DMS53 (cell line): ENCODE measurements at regions not wholly inside any gene's neighbourhood (a gene's known extent, or its start where the extent isn't known, plus 50 kb on each side); places are given as distances from the start of the nearest gene placed in this dataset.

Experiments used
- DNase-seq: peaks from one replicate; lab custom pipeline; 2025; lab: John Stamatoyannopoulos, UW

DNA sequence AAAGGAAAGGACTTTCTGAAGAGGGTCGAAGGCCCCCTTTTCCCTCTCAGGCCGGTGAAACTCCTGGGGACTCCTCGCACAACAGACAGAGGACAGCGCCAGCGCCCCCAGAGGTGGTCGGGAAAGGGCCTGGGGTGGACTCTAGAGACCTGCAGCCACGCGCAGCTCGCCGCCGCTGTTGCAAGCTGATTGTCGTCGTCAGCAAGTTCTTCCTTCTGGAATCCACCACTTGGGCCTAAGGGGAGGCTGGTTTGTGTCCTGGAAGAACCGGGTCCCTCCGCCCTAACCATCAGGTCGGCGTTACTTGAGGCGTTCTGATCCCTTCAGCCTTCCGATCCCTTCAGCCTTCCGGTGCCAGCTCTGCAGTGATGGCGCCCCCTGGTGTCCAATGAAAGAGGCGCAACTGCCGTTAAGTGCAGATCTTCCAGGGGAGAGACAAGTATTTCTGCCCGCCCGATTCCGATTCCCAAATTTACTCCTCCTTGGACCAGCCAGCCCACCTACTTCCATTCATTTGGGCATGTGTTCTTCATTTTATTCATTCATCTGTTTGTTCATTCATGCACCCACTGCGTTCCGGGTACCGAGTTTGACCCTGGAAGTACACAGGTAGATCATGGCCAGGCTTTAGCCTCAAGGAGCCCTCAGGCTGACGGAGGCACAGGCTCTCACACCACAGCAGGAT is 77.2 kb upstream of the SLC6A11 start:
- peak; percentile 54 for DNase-seq

DNA sequence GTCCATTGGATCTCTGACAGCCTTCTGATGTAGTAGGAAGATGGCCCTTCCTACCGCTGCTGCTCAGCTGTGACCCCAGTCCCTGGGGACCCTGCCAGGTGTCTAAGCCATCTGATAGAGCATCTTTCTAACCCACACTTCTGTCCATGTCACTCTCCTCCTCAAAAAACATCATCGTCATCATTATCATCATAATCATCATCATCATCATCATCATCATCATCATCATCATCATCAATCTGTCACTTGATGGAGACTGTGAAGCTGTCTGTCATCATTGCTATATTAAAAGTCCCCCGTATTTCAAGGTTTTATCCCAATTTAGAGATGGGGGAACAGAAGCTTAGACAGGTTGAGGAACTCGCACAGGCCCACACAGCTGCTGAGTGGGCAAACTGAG is 75.1 kb upstream of the SLC6A11 start:
- no peak for DNase-seq

DNA sequence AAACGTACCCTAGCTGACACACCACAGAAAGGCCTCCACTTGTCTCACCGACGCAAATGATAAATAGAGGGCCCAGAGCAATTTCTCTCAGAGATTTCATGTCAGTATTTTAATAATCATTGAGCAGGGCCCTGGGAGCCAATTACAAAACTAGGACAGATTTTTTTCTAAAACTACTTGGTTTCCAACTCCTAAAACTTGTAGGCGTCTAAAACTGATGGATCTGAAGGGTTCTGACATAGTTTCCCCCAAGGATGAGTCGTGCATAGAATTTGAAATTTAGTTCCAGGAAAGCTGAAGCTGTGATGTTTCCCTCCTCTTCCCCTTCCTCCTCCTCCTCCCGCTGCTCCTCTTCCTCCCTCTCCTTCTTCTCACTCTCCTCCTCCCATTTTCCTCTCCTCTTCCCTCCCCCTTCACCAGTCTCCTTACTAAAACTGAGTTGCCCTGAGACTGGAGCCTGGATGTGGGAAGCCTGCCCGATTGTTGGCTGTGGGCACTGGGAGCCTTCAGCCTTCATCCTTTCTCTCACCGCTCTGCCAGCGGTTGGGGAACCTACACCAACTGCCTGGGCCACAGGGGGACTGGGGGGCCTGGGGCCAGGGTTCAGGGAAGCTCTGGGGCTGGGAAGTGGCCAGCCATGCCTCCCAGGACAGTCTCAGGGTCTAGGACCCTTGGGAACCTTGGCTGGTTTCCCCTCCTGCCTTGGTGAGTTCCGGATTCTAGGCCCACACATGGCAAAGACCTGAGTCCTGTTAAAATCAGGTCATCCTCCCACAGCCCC is 73.9 kb upstream of the SLC6A11 start:
- DNase-seq, result no peak

DNA sequence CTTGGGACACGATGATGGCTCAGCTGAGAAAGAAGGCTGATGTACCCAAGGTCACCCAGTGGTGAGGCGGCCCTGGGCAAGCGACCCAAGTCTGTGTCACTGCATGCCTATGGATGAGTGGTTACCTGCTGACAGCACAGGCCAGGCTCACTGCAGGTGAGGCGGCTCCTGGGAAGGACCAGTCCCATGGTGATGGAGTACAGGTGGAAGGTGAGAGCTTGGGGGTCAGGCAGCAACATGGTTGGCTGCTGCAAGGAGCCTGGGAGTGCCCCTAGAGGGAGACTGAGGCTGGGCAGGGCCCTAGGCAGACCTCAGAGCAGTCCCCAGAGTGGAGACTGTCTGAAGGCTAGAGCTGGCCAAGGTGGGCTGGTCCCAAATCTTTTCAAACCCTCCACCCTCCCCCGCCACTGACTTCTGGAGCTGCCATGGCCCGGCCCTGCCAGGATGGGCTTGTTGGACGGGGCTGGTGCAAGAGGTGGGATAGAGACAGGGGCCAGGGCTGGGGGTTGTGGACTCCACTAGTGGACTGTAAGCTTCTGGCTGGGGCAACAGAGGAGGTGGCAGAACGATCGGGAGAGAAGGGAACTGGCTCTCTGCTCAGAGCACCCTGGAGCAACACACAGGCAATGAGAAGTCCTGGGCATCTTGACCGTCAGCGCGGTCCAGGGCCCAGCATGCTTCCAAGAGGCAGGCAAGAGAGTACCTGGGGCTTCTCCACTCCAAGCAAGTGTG is 72.5 kb upstream of the SLC6A11 start:
- DNase-seq, result no peak

DNA sequence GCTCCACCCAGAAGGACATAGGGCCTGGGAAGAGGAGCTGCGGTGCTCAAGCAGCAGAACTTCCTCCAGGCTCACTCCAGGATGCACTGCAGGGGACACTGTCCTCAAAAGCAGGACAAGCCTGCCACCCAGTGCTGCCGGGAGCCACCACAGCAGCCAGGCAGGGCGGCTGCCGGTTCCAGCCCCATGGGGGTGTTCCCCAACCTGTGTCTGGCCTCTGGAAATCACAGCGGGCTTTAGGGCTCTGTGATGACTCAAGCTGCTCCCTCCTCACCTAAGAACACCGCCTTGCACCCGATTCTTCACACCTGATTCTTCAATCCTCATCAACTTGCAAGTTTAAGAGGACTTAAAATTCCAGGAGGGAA is 71.9 kb upstream of the SLC6A11 start:
- peak; percentile 39 for DNase-seq

DNA sequence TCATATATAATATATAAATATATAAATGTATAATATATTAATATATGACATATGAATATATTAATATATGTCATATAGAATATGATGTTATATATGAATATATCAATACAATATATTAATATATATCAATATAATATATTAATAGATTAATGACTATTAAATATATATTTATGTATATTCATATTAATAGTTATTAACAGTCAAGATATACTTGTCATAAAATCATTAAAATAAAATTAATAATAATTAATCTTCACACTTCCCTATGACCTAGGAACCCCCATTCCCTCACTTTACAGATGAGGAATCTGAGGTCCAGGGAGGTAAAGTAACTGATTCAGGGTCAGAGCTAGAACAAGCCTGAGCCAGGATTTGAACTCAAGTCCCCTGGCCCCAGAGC is 70.6 kb upstream of the SLC6A11 start:
- no peak for DNase-seq

DNA sequence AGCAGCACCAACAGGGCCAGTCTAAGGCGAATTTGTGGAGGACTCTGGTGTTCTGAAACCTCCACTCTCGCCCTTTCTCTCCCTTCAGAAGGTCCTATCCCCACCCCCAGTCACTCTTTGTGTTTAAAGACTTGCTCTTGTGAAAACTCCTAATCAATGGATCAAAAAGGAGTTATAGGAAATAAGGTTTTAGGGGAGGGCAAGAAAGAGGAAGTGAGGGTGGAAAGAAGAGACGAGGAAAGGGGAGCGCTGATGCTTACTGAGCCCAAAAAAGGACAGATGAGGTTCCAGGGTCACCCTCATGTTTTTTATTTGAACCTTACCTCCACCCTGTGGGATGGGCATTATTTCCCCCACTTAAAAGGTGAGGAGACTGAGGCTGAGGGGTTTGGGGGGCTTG is 70.0 kb upstream of the SLC6A11 start:
- DNase-seq, result no peak

DNA sequence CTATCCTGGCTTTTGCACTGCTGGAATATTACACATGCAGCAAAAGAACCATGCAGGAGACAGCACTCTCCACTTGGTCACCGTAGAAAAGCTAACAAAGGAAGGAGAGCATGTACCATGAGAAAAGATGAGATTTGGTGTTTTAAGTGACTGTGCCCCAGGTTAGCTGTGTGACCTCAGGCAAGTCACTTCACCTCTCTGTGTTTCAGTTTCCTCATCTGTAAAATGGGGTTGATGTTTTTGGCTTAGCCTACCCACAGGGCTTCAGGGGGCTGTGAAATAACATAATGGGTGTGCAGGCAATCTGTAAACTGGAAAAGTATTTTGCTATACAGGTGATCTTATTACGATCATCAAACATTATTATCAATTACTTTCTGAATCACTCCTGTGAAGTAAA is 69.3 kb upstream of the SLC6A11 start:
- DNase-seq, result no peak

DNA sequence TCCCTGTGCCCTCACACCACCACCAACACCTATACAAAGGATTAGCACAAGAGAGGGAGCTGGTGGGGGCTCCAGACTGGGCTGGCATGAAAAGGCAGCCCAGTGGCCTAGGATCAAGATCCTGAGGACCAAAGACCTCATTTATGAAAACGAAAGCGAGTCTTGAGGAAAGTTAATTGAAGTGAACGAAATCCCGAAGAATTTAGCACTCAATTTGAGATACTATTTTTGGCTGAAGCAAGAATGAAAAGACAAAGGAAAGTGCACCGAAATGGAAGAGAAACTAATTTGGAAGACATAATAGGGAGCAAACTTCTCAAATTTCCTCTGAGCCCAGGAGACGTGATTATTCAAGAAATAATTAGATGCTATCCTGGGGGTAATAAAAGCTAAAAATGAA is 68.7 kb upstream of the SLC6A11 start:
- no peak for DNase-seq

DNA sequence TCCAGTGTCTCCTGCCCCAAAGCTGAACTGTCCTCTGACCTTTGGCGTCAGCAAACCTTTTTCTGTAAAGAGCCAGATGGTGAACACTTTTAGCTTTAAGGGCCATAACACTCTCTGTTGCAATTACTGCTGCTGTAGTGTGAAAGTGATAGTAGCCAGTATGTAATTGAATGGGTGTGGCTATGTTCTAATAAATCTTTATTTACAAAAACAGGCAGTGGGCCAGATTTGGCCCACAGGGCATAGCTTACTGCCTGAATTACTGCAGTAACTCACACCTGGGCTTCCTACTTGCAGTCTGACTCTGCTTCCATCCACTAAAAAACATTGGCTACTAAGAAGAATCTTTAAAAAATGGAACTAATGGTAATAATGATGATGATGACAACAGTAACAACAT is 68.0 kb upstream of the SLC6A11 start:
- DNase-seq, result no peak

DNA sequence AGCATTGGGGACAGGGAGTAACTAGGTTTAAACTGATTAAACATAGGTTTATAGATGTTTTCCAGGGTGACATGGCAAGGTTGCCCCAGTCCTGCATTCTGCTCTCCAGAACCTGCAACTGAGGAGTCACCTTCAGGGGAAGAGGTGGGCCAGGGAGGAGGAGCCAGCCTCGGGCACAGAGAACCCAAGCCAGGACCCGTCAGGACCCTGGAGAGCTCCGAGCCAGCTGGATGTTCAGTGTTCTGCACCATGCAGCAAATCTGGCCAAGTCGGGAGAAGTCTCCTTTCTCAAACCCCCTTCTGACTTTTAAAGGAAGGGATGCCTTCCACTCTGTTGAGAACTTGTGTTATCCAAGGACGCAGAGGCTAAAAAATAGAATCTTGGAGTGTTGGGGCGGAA is 62.1 kb upstream of the SLC6A11 start:
- DNase-seq, result no peak

DNA sequence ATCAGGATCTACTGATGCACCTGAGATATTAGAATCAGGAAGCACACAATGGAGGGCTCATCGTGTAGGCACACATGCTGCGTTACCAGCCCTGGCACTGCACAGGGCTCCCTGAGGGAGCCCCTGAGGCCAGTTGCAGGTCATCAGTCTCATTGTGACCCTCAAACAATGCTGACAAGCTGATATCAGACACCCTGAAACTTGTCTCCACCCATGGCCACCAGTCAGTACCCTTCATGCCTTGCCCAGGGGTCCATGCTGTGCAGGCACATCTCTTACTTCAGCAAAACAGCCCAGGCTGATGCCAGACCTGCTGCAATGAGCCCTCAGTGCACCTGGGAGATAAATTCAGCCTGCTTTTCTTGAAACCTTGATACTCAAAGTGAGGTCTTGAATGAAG is 59.5 kb upstream of the SLC6A11 start:
- no peak for DNase-seq

DNA sequence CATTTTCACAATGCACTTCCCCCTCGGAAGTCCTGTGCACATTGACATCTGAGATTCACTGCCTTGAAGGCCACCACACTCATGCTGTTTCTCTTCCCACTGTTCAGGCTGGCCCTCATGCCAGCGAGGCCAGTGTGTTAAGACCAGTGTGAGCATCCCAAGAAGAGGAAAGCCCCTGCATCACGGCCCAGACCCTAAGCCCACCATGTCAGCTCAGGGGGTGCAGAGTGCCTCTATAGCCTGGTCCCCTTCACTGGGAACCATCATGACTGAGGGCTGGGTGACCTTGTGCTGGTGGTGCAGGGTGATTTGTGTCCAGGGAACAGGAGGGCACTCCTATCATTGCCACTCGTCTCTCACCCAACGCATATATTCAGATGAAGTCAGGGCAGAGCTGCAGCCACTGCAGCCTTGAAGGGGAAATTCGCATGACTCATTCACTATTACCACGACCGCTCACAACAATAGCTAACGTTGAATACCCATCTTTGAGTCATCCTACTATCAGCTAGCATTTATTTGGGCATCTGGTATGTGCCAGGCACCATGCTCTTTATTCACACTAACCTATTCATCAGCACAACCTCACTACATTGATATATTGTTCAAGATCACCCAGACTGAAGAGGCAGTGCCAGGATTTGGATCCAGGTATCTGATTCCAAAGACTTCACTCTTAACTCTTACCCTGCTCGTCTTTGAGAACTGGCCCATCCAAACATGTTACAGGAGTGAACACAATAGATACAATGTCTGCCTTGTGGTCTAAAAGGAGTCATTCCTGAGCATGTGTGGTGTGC is 58.8 kb upstream of the SLC6A11 start:
- DNase-seq, result no peak

DNA sequence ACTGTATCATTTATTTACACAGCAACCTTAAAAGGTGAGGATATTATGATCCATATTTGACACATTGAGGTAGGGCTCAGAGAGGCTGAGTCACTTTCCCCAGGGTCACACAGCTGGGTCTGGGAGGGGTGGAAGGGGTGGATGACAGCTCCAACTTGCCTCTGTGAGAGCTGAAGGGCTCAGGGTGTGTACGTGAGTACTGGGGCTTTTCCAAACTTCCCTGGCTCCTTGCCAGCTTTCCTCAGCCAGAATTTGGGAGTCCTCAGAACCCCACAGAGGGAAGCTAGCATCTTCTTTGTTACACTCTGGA is 58.3 kb upstream of the SLC6A11 start:
- DNase-seq, result no peak

DNA sequence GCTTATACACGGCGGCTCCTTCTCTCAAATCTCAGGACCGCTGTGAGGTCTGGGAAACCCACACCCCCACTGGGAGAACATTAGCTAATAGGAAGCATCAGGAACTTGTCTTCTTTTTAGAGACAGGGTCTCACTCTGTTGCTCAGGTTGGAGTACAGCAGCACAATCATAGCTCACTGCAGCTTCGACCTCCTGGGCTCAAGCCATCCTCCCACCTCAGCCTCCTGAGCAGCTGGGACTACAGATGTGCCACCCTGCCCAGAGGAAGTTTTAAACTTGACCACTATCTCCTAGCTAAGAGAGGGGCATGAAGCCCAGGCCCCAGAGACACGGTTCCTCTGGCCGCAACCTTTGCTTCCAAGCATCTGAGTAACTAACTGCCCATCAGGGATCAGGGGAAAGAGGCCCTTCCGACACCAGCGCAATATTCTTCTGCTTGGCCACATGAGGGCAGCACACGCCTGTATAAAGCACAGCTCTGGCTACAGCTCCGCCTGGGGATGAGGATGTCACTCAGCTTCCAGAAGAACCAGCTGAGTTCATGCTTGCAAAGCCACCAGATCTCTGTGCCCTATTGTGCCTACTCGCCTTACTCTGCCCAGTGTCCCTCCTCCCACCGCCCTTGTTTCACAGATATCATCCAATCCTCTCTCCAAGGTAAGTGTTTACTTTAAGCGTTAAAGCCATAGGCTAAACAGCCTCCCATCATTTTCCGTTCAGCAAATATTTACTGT is 57.6 kb upstream of the SLC6A11 start:
- DNase-seq, result peak; percentile 78

DNA sequence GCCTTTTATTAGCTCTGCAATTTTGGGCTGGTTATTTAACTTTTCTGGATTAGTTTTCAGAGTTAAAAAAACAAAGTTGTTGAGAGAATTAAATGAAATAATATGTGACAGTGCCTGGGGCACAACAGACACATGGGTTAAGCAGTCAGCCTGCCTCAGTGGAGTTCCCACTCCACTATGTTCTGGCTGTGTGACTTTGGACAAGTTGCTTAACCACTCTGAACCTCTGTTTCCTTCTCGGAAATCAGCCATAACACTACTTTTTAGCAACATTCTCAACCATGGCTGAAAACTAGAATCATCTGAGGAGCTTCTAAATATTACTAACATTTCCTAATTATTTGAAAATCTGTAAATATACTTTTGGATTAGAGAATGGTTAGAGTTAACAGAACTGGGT is 56.5 kb upstream of the SLC6A11 start:
- DNase-seq, result no peak

DNA sequence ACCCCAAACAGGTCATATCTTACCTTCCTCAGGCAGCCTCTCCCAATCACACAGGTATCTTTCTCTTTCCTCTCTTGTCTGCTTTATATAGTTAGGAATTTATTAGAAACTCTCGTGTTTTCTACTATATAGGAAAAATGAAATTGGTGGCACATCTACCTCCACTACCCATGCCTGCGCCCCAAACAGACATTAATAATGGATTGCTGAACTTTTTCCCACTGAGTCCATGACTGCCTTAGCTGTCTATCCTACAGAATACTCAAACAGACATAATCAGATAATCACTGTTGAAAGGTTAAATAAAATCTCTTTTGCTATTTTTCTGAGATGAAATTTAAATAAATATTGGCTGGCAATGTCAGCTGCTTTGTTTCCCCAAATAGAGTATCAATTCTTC is 55.8 kb upstream of the SLC6A11 start:
- no peak for DNase-seq

DNA sequence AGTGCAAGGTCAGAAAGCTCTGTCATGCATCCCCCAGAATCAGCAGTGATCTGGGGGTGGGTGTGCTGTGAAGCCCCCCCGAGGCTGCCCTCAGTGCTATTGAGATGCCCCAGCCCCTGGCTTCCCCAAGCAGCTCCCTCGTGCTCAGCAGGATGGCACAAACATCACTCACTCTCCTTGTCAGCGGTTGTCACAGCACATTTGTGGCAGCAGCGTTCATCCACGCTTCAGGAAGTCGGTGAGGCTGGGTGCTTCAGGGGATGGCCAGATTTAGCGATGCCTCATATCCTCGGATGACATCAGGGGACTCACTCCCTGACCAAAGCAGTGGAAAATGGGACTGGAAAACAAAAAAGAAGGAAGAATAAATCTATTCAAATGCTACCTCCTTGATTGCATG is 54.4 kb upstream of the SLC6A11 start:
- no peak for DNase-seq

DNA sequence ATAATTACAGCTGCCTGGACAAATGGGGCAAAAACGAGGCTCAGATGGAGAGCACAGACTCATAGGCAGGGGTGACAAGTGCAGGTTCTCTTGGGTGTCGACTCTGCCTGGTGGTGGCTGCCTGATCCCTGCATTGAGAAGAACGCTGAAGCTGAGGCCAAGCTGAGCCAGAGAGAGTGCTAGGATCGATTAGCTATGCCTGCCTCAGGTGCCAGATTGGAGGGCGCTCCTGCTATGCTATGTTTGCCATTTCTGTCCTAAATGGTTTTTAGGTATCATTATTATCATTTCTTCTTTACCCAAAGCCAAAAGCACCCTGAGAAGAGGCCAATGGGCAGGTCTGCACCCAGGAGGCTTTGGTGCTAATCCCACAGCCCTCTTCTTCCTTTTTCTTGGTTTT is 53.9 kb upstream of the SLC6A11 start:
- DNase-seq, result no peak

DNA sequence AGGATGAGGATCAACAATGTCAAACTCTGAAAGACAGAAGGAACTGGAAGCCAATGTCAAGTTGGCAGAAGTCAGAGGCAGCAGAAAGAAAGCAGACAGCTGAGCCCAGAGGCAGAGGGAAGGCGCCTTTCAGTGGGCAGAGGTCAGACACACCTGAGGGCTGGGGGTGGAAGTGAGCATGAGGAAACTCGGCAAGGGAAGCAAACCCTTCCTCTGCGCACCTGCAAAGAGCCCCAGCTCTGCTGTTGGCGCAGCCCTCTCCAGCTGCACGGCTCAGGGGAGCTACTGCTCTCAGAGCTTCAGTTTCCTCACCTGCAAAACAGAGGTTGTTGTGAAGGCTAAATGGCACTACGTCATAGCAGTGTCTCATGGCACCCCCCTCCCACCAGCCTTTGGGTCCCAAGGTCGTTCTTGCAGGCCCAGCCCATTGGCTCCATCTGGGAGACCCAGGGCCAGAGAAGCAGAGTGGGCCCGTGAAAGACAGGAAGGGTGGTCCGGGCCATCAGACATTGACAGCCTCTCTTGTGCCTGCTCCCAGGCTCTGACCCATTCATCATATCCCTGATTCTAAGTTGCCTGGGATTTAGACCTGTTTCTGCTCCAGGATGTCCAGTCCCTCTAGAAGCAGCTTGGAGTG is 53.3 kb upstream of the SLC6A11 start:
- DNase-seq, result no peak

DNA sequence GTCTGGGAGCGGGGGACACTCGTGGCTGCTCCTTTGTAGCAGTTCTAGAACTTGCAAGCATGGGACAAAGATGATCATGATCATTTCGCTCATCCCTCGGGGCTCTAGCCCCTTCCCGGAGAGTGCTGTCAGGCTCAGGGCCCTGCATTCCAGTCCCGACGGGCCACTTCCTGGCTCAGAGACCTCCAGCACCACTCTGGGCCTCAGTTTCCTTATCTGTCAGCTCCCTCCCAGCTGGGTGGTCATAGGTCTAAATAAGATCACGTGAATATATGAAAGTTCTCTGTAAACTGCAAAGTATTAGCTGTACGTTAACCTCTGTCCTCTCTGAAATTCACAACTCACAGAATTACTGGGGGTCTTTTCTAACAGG is 52.8 kb upstream of the SLC6A11 start:
- no peak for DNase-seq
